ENCODE measurements at regions not wholly inside any gene's neighbourhood (a gene's known extent, or its start where the extent isn't known, plus 50 kb on each side); places are given as distances from the start of the nearest gene placed in this dataset.

DNA sequence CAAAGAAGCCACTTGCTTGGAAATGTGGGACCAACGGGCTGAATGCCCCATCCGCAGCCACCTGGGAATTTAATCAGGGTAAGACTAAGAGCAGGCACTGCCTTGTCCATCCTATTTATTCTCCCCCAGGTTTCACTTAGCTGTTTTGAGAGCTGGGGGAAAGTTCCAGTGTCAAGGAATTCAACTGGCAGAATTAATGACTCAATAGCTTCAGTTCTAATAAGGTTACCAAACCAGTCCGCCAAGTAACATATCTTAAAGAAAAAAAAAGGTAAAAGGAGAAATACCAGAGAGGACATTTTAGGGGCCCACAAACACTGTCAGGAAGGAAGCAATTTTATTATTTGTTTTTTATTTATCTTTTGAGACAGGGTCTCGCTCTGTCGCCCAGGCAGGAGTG, 157.6 kb upstream of the SOD1 start:
- TF ChIP-seq EZH2 (IDR thresholded peaks at IDR 0.05) (no peak), POLR2AphosphoS5 (IDR thresholded peaks at IDR 0.05; ENCODE audit: borderline replicate concordance, low read depth, low read length) (no peak), FOXP2 (optimal IDR thresholded peaks at IDR 0.05; ENCODE audit: control extremely low read depth, extremely low read length, insufficient read depth) (no peak)

Measured in SK-N-MC (cell line).